NCI-H187 treated with DMSO at 0.1 percent for 48 hours (cell line): ENCODE measurements at regions not wholly inside any gene's neighbourhood (a gene's known extent, or its start where the extent isn't known, plus 50 kb on each side); places are given as distances from the start of the nearest gene placed in this dataset.

Experiments used
- DNase-seq: peaks from one replicate; lab custom pipeline; 2025; lab: John Stamatoyannopoulos, UW

- no peak for DNase-seq
Measured at GRCh38 chr9:21564175-21564574, 82.1 kb upstream of the IFNE start.

GRCh38 chr9:21565155-21565554 is 83.0 kb upstream of the IFNE start:
- DNase-seq, result no peak

DNA sequence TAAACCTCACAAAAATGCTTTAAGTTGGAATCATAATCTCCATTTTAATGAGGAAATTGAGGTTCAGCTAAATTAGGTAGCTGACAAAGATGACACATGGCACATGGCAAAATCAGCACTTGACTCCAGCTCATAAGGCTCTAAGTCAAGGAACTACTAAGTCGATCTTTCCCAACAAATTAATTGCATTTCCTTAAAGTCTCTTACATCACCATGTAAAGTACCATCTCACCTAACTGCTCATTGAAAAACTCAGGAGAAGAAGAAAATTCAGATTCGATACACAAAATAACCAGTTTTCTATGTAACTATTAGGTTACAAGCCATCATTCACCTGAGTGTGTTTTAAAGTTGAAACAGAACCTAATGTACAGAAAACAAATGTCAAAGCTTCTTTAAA is 85.8 kb upstream of the IFNE start:
- DNase-seq, result no peak

DNA sequence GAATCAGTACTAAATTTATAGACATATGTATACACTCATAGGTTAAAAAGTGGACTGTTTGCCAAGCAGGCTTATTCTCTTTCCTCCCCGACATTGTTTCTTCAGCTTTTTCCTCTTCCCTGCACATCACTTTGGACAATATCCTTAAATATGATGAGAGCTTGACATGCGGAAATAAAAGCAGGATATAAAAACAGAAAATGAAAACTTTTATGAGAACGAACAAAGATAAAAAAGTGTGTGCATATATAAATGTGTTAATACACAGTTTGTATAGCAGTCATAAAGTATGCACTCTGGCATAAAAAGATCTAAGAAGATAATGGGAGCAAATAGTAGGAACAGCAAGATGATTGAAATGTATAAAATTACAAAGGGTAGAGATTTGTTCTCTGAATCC is 86.4 kb upstream of the IFNE start:
- no peak for DNase-seq

DNA sequence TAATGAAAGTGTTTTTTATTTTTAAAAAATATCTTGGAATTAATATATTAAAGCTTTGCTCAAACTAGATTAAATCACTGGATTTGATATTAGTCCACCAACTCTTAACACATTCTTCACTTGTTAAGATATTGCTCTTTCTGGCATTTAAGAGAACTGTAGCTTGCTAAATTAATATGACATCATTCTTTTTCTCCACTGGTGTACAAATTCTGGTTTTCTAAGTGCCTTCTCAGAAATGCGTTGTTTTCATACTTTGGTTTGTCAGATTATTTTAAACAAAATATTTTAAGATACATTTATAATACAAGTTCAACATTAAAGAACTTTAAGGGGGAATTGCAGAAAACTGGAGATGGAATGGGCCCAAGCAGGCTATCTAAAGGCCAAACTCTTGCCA is 87.6 kb upstream of the IFNE start:
- DNase-seq, result no peak

DNA sequence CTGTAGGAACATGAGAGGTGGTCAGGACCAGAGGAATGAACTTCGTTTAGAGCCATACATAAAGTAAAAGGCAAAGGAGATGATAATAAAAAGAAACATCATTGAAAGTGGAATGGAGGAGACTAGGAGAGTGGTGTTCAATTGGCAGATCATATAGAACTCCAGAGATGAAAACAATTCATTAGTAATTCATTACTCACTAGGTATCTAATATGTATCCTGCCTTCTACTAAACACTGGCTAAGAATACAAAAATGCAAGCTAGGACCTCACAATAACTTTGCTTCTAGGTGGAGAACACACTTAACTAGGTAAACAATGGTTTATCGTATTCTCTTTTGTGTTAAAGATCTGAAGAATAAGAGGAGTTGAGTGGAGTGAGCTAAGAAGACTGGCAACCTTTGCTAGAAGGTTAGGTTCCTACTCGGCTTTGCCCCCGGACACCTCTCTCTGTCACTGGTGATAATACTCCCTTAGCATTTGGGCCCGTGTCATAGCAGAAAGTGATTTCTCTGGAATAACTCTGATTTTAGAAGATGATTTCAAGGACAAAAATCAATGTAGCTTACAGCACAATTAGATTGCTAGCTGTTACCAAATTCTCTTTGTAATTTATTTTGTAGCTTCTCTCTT is 88.6 kb upstream of the IFNE start:
- DNase-seq, result no peak

GRCh38 chr9:21574261-21574660 is 92.1 kb upstream of the IFNE start:
- DNase-seq, result no peak

- DNase-seq, result no peak
Measured at GRCh38 chr9:21576331-21577189, 94.4 kb upstream of the IFNE start.

DNA sequence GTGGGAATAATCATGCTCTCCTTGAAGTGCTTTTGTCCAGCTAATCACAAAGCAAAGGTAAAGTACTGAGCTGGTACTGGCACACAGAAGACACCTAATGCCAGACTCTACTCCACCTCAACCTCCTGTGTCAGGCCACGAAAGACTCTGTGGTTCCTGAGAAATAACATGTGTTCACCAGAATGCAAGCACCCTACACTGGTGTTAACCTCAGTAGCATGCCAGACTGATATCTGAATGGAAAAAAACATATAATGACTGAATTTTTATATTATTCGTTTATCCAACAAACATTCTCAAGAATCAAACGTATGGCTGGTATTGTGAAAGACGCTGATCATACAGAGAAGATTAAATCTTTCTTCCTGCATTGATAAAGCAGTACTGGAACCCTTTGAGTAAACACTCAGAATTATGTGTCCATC is 97.1 kb upstream of the IFNE start:
- DNase-seq, result no peak

DNA sequence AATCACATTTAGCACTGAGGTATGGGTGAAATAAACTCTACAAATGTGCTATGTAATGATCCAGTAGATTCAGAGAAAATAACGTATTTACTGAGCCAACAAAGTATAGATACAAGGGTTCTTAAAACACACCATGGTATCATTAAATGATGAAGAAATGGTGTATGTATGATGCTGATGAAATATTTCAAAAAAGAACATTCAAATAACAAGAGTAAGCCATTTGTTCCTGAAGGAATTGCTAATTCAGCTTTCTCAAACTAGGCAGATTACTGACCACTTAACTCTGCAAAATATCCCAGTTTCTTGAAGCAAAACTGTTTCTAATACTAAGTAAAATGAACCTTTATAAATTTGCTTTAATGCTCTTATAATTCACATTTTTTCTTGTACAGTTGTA is 97.6 kb upstream of the IFNE start:
- DNase-seq, result no peak

- DNase-seq, result no peak
Measured at GRCh38 chr9:21580636-21581378, 98.7 kb upstream of the IFNE start.

GRCh38 chr9:21583628-21584377 is 101.7 kb upstream of the IFNE start:
- DNase-seq, result no peak

- DNase-seq, result no peak
Measured at GRCh38 chr9:21584890-21585289, 102.8 kb upstream of the IFNE start.

DNA sequence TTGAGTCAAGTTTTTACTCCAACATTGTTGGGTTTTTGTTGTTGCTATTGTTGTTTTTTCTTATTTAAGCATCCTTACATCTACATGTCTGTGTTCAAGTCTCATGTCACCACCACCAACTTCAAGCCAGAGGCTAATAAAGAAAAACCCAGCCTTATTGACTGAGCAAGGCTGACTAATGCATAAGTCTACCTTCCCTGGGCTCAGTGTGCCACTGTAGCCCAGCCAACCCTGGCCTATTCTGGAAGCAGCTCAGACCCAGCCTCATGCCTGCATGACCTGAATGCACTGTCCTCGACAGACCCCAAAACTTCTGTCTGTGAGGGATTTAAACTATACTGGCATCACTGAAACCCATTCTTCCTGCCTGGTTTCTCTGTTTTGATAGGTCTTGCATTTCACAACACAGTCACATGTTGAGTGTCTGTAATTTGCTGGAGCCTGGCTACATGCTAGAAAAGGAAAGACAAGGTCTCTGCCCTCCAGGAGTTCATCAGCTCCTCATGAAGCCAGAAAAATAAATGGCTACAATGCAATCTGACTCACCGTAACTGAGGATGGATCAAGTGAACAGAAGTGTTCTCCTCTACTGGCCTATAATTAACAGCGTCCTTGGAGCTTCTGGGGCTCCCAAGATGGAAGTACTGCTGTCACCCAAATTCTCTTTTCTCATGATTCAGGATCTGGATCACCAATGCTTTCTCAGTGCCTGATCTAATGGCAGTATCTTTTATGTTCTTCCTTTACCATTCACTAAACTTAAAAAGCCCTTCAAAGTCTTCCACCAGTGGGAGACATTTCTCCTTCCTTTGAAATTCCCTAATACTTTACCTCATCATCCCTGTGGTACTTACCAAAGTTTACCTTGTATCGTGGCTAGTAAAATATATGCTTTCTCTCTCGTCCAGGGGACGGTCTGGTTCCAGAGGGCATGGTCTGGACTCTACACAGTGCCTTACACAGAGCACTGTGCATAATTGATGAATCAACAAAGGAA is 103.9 kb upstream of the IFNE start:
- DNase-seq, result no peak

- DNase-seq, result no peak
Measured at GRCh38 chr9:21589344-21590056, 107.4 kb upstream of the IFNE start.

DNA sequence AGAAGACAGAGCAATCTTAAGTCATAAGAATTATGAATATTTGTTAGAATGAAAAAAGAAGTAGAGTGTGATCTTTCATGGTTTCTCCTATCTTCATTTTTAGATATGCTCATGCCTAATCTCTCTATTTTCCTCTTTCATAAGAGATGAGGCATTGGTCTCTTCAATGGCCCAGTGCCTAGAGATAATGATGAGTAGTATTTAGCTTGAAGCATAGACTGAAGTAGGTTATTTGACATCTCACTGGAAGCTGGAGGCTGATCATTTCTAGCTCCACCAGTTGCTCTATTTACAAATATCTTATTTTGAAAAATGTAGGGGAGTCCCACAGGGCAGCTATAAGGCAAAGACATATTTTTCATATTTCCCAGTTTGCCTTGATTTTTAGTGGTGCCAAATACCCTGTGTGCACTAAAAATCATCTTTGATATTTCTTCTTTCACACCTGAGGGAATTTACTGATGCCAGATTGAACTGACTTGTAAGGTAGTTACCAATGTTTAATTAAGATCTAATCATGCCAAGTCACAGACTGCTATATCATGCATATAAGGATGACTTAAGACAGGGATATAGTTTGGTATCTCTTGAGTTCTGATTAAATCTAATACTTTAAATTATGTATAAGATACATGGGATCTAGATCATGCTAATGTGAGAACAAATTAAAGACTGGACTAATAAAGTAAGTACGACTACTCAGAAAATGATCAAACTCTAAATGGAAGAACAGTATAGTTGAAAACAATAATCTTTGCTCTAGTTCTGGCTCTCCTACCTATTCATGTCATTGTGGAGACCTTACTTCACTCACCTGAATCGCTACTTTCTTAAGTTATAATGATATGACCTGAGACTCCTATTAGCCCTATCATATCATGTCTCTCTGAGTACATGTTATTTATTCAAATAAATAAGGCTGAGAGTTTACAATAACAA is 108.2 kb upstream of the IFNE start:
- no peak for DNase-seq

- no peak for DNase-seq
Measured at GRCh38 chr9:21591221-21592062, 109.3 kb upstream of the IFNE start.

DNA sequence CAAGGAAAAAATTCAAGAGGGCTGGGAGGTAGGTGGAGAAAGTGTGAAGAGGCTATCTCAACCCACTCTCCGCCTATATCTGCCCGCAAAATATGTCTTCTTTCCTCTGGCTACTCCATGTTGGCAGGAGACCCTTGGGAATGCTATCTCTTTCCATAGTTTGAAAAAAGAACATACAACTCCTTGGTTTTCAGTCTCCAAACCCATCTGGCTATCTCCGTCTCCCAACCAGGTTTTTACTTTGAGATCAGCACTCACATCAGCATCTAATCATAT is 109.9 kb upstream of the IFNE start:
- DNase-seq, result no peak

DNA sequence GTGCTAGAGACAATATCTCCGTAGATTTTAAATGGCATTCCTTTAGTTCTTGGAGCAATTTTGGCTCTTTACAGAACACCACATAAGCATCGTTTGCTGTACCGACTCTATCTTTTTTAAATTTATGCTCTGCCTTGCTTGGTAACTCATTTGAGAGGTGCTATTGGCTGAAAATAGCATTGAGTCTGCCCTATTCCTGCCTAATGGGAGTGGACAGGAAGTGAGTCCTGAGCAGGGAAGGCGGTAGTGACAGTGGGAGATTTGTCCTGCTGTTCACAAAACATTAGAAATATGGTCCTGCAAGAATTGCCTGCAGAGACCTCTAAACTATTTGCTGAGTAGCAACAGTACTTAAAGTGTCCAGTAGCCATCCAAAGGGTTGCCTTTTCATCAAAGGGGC is 115.2 kb upstream of the IFNE start:
- no peak for DNase-seq
